Fibroblast of lung (primary cell): ENCODE measurements at regions not wholly inside any gene's neighbourhood (a gene's known extent, or its start where the extent isn't known, plus 50 kb on each side); places are given as distances from the start of the nearest gene placed in this dataset.

ENCODE experiments used
- DNase-seq, 2 donors: peaks; one replicate each; pipeline versions ENCODE4 v3.0.0 to v3.0.0-alpha.2; 2010; ENCODE audit warnings: low read depth in 2 of 2
- H2AFZ ChIP-seq: 2 replicates; pipeline ENCODE4 v1.5.1; 2012; ENCODE audit warnings: low read length, control low read depth, inconsistent platforms
- H3K27ac ChIP-seq: 2 replicates; pipeline ENCODE4 v1.5.1; 2011; ENCODE audit warnings: low read length, control low read depth; ENCODE audit not compliant: insufficient read depth
- H3K27me3 ChIP-seq: 2 replicates; pipeline ENCODE4 v1.5.1; 2011; ENCODE audit warnings: mild to moderate bottlenecking, low read length; ENCODE audit not compliant: control insufficient read depth, insufficient read depth
- H3K36me3 ChIP-seq: 2 replicates; pipeline ENCODE4 v1.5.1; 2011; ENCODE audit warnings: low read length; ENCODE audit not compliant: control insufficient read depth, insufficient read depth
- H3K4me1 ChIP-seq: 2 replicates; pipeline ENCODE4 v1.5.1; 2011; ENCODE audit warnings: low read length; ENCODE audit not compliant: control insufficient read depth, insufficient read depth; ENCODE audit errors: extremely low read depth
- H3K4me2 ChIP-seq: 2 replicates; pipeline ENCODE4 v1.5.1; 2011; ENCODE audit warnings: low read length, control low read depth; ENCODE audit not compliant: insufficient read depth; ENCODE audit errors: extremely low read depth
- H3K4me3 ChIP-seq, 4 experiments: fragments of 200-600 bp in 1 of 4; sonication (generic) in 1 of 4; replicated peaks in 1 of 4; 2 replicates each; pipeline ENCODE4 v1.5.1; 2011 to 2016; ENCODE audit warnings: low read length in 4 of 4, low read depth in 3 of 4, mild to moderate bottlenecking in 3 of 4, control low read depth in 2 of 4, inconsistent platforms in 1 of 4, mixed read lengths in 1 of 4; ENCODE audit not compliant: insufficient read depth in 1 of 4; ENCODE audit errors: control extremely low read depth in 1 of 4
- H3K79me2 ChIP-seq: 2 replicates; pipeline ENCODE4 v1.5.1; 2012; ENCODE audit warnings: mild to moderate bottlenecking, low read length, inconsistent platforms; ENCODE audit not compliant: control insufficient read depth, insufficient read depth
- H3K9ac ChIP-seq: 2 replicates; pipeline ENCODE4 v1.5.1; 2011; ENCODE audit warnings: mild to moderate bottlenecking, low read length, control low read depth; ENCODE audit not compliant: insufficient read depth
- H3K9me3 ChIP-seq: 2 replicates; pipeline ENCODE4 v1.5.1; 2012; ENCODE audit warnings: low read depth, low read length; ENCODE audit not compliant: control insufficient read depth, insufficient read depth
- H4K20me1 ChIP-seq: 2 replicates; pipeline ENCODE4 v1.5.1; 2011; ENCODE audit warnings: low read length; ENCODE audit not compliant: control insufficient read depth, insufficient read depth; ENCODE audit errors: extremely low read depth
- CTCF ChIP-seq, 2 donors: IDR thresholded peaks in 1 of 2; conservative IDR thresholded peaks in 1 of 2; 1 replicate in 1 of 2; 2 replicates in 1 of 2; pipeline ENCODE4 v1.5.1; 2011 to 2012; ENCODE audit warnings: low read length in 2 of 2, control low read depth in 1 of 2, inconsistent platforms in 1 of 2, low read depth in 1 of 2, mild to moderate bottlenecking in 1 of 2
- EZH2 ChIP-seq: IDR thresholded peaks from 2 replicates; pipeline ENCODE4 v1.5.1; 2012; ENCODE audit warnings: low read length, control low read depth, mild to moderate bottlenecking; ENCODE audit errors: missing control alignments

- Histone ChIP-seq H4K20me1 (no peaks in the 10 kb centered on the region), H3K27me3 (no peaks in the 10 kb centered on the region), H3K36me3 (no peaks in the 10 kb centered on the region), H3K4me2 (no peak overlapping the region), H3K4me3 (no peak overlapping the region), H3K27ac (no peak overlapping the region), H2AFZ (no peak overlapping the region), H3K9ac (no peak overlapping the region), H3K79me2 (no peaks in the 10 kb centered on the region), H3K4me1 (no peaks in the 10 kb centered on the region), H3K9me3 (no peaks in the 10 kb centered on the region)
- DNase-seq, result no peak
- TF ChIP-seq EZH2, result no peak
- TF ChIP-seq CTCF (conservative IDR thresholded peaks at IDR 0.05 in 1 of 2, IDR thresholded peaks at IDR 0.05 in 1 of 2; ENCODE audit: low read depth in 1 of 2, low read length in 2 of 2), result no peak
Measured at GRCh38 chr12:98387444-98387843, 127.9 kb upstream of the TMPO start.

- Histone ChIP-seq H3K79me2 (no peaks in the 10 kb centered on the region), H2AFZ (no peak overlapping the region), H3K9ac (no peak overlapping the region), H3K27ac (no peak overlapping the region), H3K4me3 (no peak overlapping the region), H3K36me3 (no peaks in the 10 kb centered on the region), H3K4me1 (no peaks in the 10 kb centered on the region), H4K20me1 (no peaks in the 10 kb centered on the region), H3K4me2 (no peak overlapping the region), H3K27me3 (no peaks in the 10 kb centered on the region), H3K9me3 (no peaks in the 10 kb centered on the region)
- TF ChIP-seq EZH2 (no peak), CTCF (conservative IDR thresholded peaks at IDR 0.05 in 1 of 2, IDR thresholded peaks at IDR 0.05 in 1 of 2; ENCODE audit: low read depth in 1 of 2, low read length in 2 of 2) (no peak)
- no peak for DNase-seq
Measured at GRCh38 chr12:98388126-98388525, 127.3 kb upstream of the TMPO start.

- Histone ChIP-seq H2AFZ (no peak overlapping the region), H3K4me3 (no peak overlapping the region), H4K20me1 (no peaks in the 10 kb centered on the region)
Measured at GRCh38 chr12:98389593-98389992, 125.8 kb upstream of the TMPO start.

More at GRCh38 chr12:98389593-98389992, 125.8 kb upstream of the TMPO start:
- no peaks in the 10 kb centered on the region for H3K27me3 ChIP-seq
- no peaks in the 10 kb centered on the region for H3K79me2 ChIP-seq
- H3K4me1 ChIP-seq, result no peaks in the 10 kb centered on the region
- no peak overlapping the region for H3K27ac ChIP-seq
- H3K4me2 ChIP-seq, result no peak overlapping the region
- no peak for DNase-seq
- H3K9ac ChIP-seq, result no peak overlapping the region
- H3K36me3 ChIP-seq, result no peaks in the 10 kb centered on the region
- TF ChIP-seq CTCF (conservative IDR thresholded peaks at IDR 0.05 in 1 of 2, IDR thresholded peaks at IDR 0.05 in 1 of 2; ENCODE audit: low read depth in 1 of 2, low read length in 2 of 2) (no peak), EZH2 (no peak)
- no peaks in the 10 kb centered on the region for H3K9me3 ChIP-seq
